ENCODE measurements at regions not wholly inside any gene's neighbourhood (a gene's known extent, or its start where the extent isn't known, plus 50 kb on each side); places are given as distances from the start of the nearest gene placed in this dataset.

- no peak overlapping the region for H3K4me3 ChIP-seq
- intact Hi-C loops (cut with micrococcal nuclease) (no loop called here), in situ Hi-C loops (cut with MboI) (no loop called here)
- DNase-seq (ENCODE audit: extremely low read depth in 1 of 4, low spot score in 3 of 4), result no peak
- ChIA-PET POLR2A (no interaction called here), CTCF (ENCODE audit: low intra/inter-chr PET ratio) (no interaction called here)
- no TSS peak for BruUV-seq (replicated peaks)
- H3K27ac ChIP-seq (ENCODE audit: extremely low read depth, low read depth, low read length), result no peak overlapping the region
- no peaks in the 10 kb centered on the region for H3K27me3 ChIP-seq (ENCODE audit: control insufficient read depth in 2 of 2, insufficient read depth in 2 of 2, low read length in 2 of 2)
- TF ChIP-seq SUPT5H (IDR thresholded peaks at IDR 0.05), result no peak
- TF ChIP-seq HCFC1 (IDR thresholded peaks at IDR 0.05; ENCODE audit: low read depth, low read length), result peak; percentile 51
- peak; percentile 53; the same call in 1 of the 2 replicates for TF ChIP-seq USF2 (CRISPR knock-in tag; IDR thresholded peaks at IDR 0.05)
- no peak for TF ChIP-seq ZNF239 (CRISPR knock-in tag; IDR thresholded peaks at IDR 0.05)
- TF ChIP-seq ZC3H4 (CRISPR knock-in tag; IDR thresholded peaks at IDR 0.05; ENCODE audit: borderline replicate concordance), result no peak
- TF ChIP-seq SMAD1 (IDR thresholded peaks at IDR 0.05; ENCODE audit: low read depth, low read length, partially characterized antibody), result no peak
- no peak for TF ChIP-seq STAT5B (CRISPR knock-in tag; IDR thresholded peaks at IDR 0.05)
- no peak for TF ChIP-seq FOXK2 (conservative IDR thresholded peaks at IDR 0.05 in 1 of 2, IDR thresholded peaks at IDR 0.05 in 1 of 2; ENCODE audit: low read depth in 2 of 2)
- TF ChIP-seq CHCHD3 (CRISPR knock-in tag; IDR thresholded peaks at IDR 0.05), result no peak
- H3K36me3 ChIP-seq (ENCODE audit: control insufficient read depth, insufficient read depth, low read length), result no peaks in the 10 kb centered on the region
- no peak overlapping the region for H2AFZ ChIP-seq (ENCODE audit: low read depth, low read length)
- H3K4me1 ChIP-seq (replicated peaks in 1 of 2; ENCODE audit: control insufficient read depth in 2 of 2, insufficient read depth in 2 of 2, low read length in 2 of 2), result no peaks in the 10 kb centered on the region
- no peak for FAIRE-seq
- H3K9me1 ChIP-seq (ENCODE audit: control insufficient read depth, insufficient read depth, low read length), result no peaks in the 10 kb centered on the region
- WGBS (ENCODE audit: insufficient coverage, low coverage, missing lambda C conversion rate), result 7% methylated on average over 6 of the region's 6 CpGs
- no peak for ATAC-seq
- no peak overlapping the region for H3K4me2 ChIP-seq (ENCODE audit: insufficient read depth, low read length)
- H4K20me1 ChIP-seq (replicated peaks; ENCODE audit: control insufficient read depth, insufficient read depth, low read length), result no peaks in the 10 kb centered on the region
- no peaks in the 10 kb centered on the region for H3K79me2 ChIP-seq (ENCODE audit: control insufficient read depth, insufficient read depth, low read length)
- H3K9ac ChIP-seq (ENCODE audit: insufficient read depth in 1 of 2, low read depth in 2 of 2, low read length in 2 of 2), result no peak overlapping the region
- no peaks in the 10 kb centered on the region for H3K9me3 ChIP-seq (replicated peaks; ENCODE audit: control insufficient read depth, insufficient read depth, low read depth, low read length)
These were observed 360.1 kb upstream of the TBX3 start for GRCh38 chr12:115044073-115044472.

Data from K562 (cell line).